ENCODE measurements at regions not wholly inside any gene's neighbourhood (a gene's known extent, or its start where the extent isn't known, plus 50 kb on each side); places are given as distances from the start of the nearest gene placed in this dataset.

DNA sequence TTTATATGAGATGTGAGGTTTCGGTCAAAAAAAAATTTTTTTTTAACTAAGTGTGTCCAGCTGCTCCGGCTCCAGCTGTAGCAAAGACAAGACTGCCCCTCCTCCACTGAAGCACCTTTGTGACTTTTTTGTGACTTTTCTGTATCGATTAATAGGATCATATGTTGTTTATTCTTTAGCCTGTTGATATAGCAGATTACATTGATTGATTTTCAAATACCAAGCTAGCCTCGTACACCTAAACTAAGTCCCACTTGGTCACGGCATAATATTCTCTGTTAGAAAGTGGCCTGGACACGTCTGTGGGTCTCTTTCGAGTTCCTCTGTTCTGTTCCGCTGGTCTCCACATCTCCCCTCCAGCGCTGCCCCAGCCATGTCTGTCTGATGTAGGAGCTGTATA is 126.8 kb downstream of the IGLL1 start:
- TF ChIP-seq, protein P1, sequence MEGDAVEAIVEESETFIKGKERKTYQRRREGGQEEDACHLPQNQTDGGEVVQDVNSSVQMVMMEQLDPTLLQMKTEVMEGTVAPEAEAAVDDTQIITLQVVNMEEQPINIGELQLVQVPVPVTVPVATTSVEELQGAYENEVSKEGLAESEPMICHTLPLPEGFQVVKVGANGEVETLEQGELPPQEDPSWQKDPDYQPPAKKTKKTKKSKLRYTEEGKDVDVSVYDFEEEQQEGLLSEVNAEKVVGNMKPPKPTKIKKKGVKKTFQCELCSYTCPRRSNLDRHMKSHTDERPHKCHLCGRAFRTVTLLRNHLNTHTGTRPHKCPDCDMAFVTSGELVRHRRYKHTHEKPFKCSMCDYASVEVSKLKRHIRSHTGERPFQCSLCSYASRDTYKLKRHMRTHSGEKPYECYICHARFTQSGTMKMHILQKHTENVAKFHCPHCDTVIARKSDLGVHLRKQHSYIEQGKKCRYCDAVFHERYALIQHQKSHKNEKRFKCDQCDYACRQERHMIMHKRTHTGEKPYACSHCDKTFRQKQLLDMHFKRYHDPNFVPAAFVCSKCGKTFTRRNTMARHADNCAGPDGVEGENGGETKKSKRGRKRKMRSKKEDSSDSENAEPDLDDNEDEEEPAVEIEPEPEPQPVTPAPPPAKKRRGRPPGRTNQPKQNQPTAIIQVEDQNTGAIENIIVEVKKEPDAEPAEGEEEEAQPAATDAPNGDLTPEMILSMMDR (IDR thresholded peaks at IDR 0.05) = no peak
- TF ChIP-seq POLR2A (IDR thresholded peaks at IDR 0.05) = no peak
- no peak for TF ChIP-seq EP300 (IDR thresholded peaks at IDR 0.05)

Measured in stomach (tissue), 4 donors.